GM23248 (cell line): ENCODE measurements at regions not wholly inside any gene's neighbourhood (a gene's known extent, or its start where the extent isn't known, plus 50 kb on each side); places are given as distances from the start of the nearest gene placed in this dataset.

Experiments used
- EZH2 ChIP-seq: fragments of 200-600 bp; sonication (generic); IDR thresholded peaks from 2 replicates; pipeline ENCODE4 v1.6.1; 2018; ENCODE audit warnings: antibody characterized with exemption, mild to moderate bottlenecking; ENCODE audit not compliant: insufficient read depth, poor library complexity, severe bottlenecking
- EZH2phosphoT487 ChIP-seq: fragments of 200-600 bp; sonication (generic); IDR thresholded peaks from 2 replicates; pipeline ENCODE4 v1.6.1; 2018; ENCODE audit warnings: antibody characterized with exemption, moderate library complexity, mild to moderate bottlenecking, low read depth; ENCODE audit not compliant: insufficient read depth

DNA sequence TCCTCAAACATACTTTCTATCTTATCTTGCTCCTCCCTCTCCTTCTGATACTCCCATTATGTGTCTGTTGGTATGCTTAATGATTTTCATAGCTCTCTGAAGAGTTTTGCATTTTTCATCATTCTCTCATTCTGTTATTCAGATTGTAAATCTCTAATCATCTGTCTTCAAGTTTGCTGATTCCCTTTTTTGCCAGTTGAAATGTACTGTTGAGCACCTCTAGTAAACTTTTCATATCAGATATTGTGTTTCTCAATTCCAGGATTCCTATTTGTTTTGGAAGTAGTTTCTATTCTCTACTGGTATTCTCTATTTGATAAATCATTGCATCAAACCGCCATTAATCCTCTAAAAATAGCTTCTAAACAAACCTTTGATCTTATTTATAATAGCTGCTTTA lies 387.7 kb downstream of the PAX1 start:
- TF ChIP-seq EZH2 = no peak
- no peak for TF ChIP-seq EZH2phosphoT487
